CD14-positive monocyte (primary cell): ENCODE measurements at regions not wholly inside any gene's neighbourhood (a gene's known extent, or its start where the extent isn't known, plus 50 kb on each side); places are given as distances from the start of the nearest gene placed in this dataset.
A peak's percentile ranks its signal among the peaks of the same experiment; 100 is the strongest.

ENCODE experiments used
- DNase-seq, 3 donors: peaks; one replicate each; pipeline ENCODE4 v3.0.0-alpha.2; 2011 to 2022
- H2AFZ ChIP-seq: 2 replicates; pipeline ENCODE4 v1.6.0; 2012; ENCODE audit warnings: mild to moderate bottlenecking, low read depth, low read length, inconsistent platforms; ENCODE audit not compliant: insufficient read depth, poor library complexity, severe bottlenecking
- H3K27ac ChIP-seq, 2 donors: 1 replicate in 1 of 2; 2 replicates in 1 of 2; pipeline ENCODE4 v1.5.1; 2012 to 2013; ENCODE audit warnings: low read length in 2 of 2, control low read depth in 1 of 2, inconsistent platforms in 1 of 2, low read depth in 1 of 2, mild to moderate bottlenecking in 1 of 2
- H3K27me3 ChIP-seq, 2 donors: one replicate each; pipeline versions ENCODE4 v1.6.0 to v1.6.1; 2011 to 2013; ENCODE audit warnings: low read length in 2 of 2; ENCODE audit not compliant: control insufficient read depth in 2 of 2, insufficient read depth in 2 of 2
- H3K36me3 ChIP-seq, 2 donors: replicated peaks in 1 of 2; 1 replicate in 1 of 2; 2 replicates in 1 of 2; pipeline versions ENCODE4 v1.5.1 to v1.6.1; 2012 to 2013; ENCODE audit warnings: low read length in 2 of 2, control low read depth in 1 of 2, inconsistent platforms in 1 of 2, mild to moderate bottlenecking in 1 of 2; ENCODE audit not compliant: insufficient read depth in 2 of 2, control insufficient read depth in 1 of 2
- H3K4me1 ChIP-seq, 2 donors: 1 replicate in 1 of 2; 2 replicates in 1 of 2; pipeline versions ENCODE4 v1.5.1 to v1.6.1; 2012 to 2013; ENCODE audit warnings: low read length in 2 of 2, control low read depth in 1 of 2, inconsistent platforms in 1 of 2, mild to moderate bottlenecking in 1 of 2, moderate library complexity in 1 of 2; ENCODE audit not compliant: insufficient read depth in 2 of 2, control insufficient read depth in 1 of 2
- H3K4me2 ChIP-seq: replicated peaks from 2 replicates; pipeline ENCODE3; 2012; ENCODE audit warnings: low read length, moderate library complexity, mild to moderate bottlenecking; ENCODE audit not compliant: poor library complexity, severe bottlenecking; ENCODE audit errors: extremely low read depth
- H3K4me3 ChIP-seq, 3 experiments: fragments of 200-600 bp in 1 of 3; sonication (generic) in 1 of 3; replicated peaks in 1 of 3; 1 replicate in 2 of 3; 2 replicates in 1 of 3; pipeline ENCODE4 v1.5.1; 2011 to 2013; ENCODE audit warnings: low read length in 3 of 3, mild to moderate bottlenecking in 3 of 3, control low read depth in 2 of 3, low read depth in 2 of 3, inconsistent platforms in 1 of 3, moderate library complexity in 1 of 3
- H3K79me2 ChIP-seq: 2 replicates; pipeline ENCODE4 v1.6.0; 2012; ENCODE audit warnings: mild to moderate bottlenecking, control low read depth, inconsistent platforms, low read length, moderate library complexity; ENCODE audit not compliant: insufficient read depth
- H3K9ac ChIP-seq: 2 replicates; pipeline ENCODE4 v1.6.0; 2017; ENCODE audit warnings: low read length, mild to moderate bottlenecking; ENCODE audit not compliant: insufficient read depth, poor library complexity, severe bottlenecking
- H3K9me3 ChIP-seq, 2 donors: replicated peaks in 1 of 2; 1 replicate in 1 of 2; 2 replicates in 1 of 2; pipeline versions ENCODE4 v1.5.1 to v1.6.1; 2012 to 2013; ENCODE audit warnings: low read length in 2 of 2, control low read depth in 1 of 2; ENCODE audit not compliant: control insufficient read depth in 1 of 2, insufficient read depth in 1 of 2
- H4K20me1 ChIP-seq: 2 replicates; pipeline ENCODE4 v1.6.0; 2012; ENCODE audit warnings: mild to moderate bottlenecking, low read length, control low read depth, moderate library complexity; ENCODE audit not compliant: insufficient read depth
- H3K27ac Mint-ChIP-seq, 7 donors: one replicate each; pipeline ENCODE4 v1.8.0; 2020; ENCODE audit warnings: mild to moderate bottlenecking in 7 of 7, mixed read lengths in 7 of 7, moderate library complexity in 6 of 7, inconsistent platforms in 2 of 7
- H3K27me3 Mint-ChIP-seq, 3 donors: one replicate each; pipeline ENCODE4 v1.8.0; 2021 to 2022; ENCODE audit warnings: low read depth in 3 of 3, mild to moderate bottlenecking in 3 of 3, mixed read lengths in 3 of 3, moderate library complexity in 3 of 3, inconsistent platforms in 1 of 3
- H3K36me3 Mint-ChIP-seq, 2 donors: one replicate each; pipeline ENCODE4 v1.8.0; 2020; ENCODE audit warnings: mixed read lengths in 2 of 2, inconsistent platforms in 1 of 2, mild to moderate bottlenecking in 1 of 2
- H3K4me1 Mint-ChIP-seq: one replicate; pipeline ENCODE4 v1.8.0; 2020; ENCODE audit warnings: mild to moderate bottlenecking, mixed read lengths
- H3K4me3 Mint-ChIP-seq, 2 donors: one replicate each; pipeline ENCODE4 v1.8.0; 2020; ENCODE audit warnings: mild to moderate bottlenecking in 2 of 2, mixed read lengths in 2 of 2, moderate library complexity in 1 of 2
- H3K9me3 Mint-ChIP-seq, 7 donors: one replicate each; pipeline ENCODE4 v1.8.0; 2020 to 2022; ENCODE audit warnings: mixed read lengths in 7 of 7, mild to moderate bottlenecking in 6 of 7, moderate library complexity in 6 of 7, inconsistent platforms in 2 of 7
- CTCF ChIP-seq: fragments of 200-600 bp; IDR thresholded peaks from one replicate; pipeline ENCODE4 v1.8.0; 2022; ENCODE audit warnings: antibody characterized with exemption, mild to moderate bottlenecking
- WGBS: methylation state at CpG from one replicate; pipeline ENCODE4 v1.1.5; 2013; ENCODE audit warnings: missing lambda C conversion rate; ENCODE audit not compliant: insufficient coverage; 5-methylcytosine and 5-hydroxymethylcytosine counted together
- intact Hi-C, 2 donors: fragments of 100-400 bp; cut with micrococcal nuclease; formaldehyde crosslinking; loops; one replicate each; pipeline versions ENCODE4 v1.15.0 to v1.15.1; 2023

- Mint-ChIP-seq H3K4me3 (no peak overlapping the region), H3K36me3 (no peaks in the 10 kb centered on the region), H3K27me3 (peaks cover 4 to 12% (median 5%) of the 10 kb centered on the region in 3 donors), H3K4me1 (peaks cover 3% of the 10 kb centered on the region), H3K9me3 (peaks cover 0 to 15% (median 8%) of the 10 kb centered on the region in 7 donors), H3K27ac (no peak overlapping the region)
- Histone ChIP-seq H3K4me2 (no peak overlapping the region), H2AFZ (no peak overlapping the region), H3K27me3 (no peaks in the 10 kb centered on the region), H3K9me3 (no peaks in the 10 kb centered on the region), H3K79me2 (no peaks in the 10 kb centered on the region), H4K20me1 (no peaks in the 10 kb centered on the region), H3K36me3 (no peaks in the 10 kb centered on the region), H3K4me3 (no peak overlapping the region), H3K9ac (no peak overlapping the region), H3K27ac (no peak overlapping the region), H3K4me1 (no peaks in the 10 kb centered on the region)
- peak; percentile 85 for TF ChIP-seq CTCF
- intact Hi-C loops, result loop anchor here in 1 of 2 donors (5.0 to 10.0 kb wide), 3 partner anchors 292 to 912 kb away; no protein-coding TSS in a partner anchor
- WGBS, result 6% methylated on average over 7 of the region's 8 CpGs
- DNase-seq, result peak; percentile 49 to 66 (median 59)
Observed at GRCh38 chr1:29793101-29793546, 556.8 kb downstream of the PTPRU start.

GRCh38 chr1:29789910-29790247 is 553.6 kb downstream of the PTPRU start:
- H3K36me3 ChIP-seq, result no peaks in the 10 kb centered on the region
- no peaks in the 10 kb centered on the region for H3K9me3 ChIP-seq
- H3K4me1 ChIP-seq, result no peaks in the 10 kb centered on the region
- H3K79me2 ChIP-seq, result no peaks in the 10 kb centered on the region
- WGBS, result 75% methylated on average over 6 of the region's 6 CpGs
- no peak overlapping the region for H2AFZ ChIP-seq
- no peak overlapping the region for H3K27ac ChIP-seq
- Mint-ChIP-seq H3K4me3 (no peak overlapping the region), H3K27ac (no peak overlapping the region), H3K4me1 (peaks cover 3% of the 10 kb centered on the region), H3K27me3 (peaks cover 5 to 18% (median 7%) of the 10 kb centered on the region in 3 donors), H3K9me3 (peaks cover 0 to under 1% (median 0%) of the 10 kb centered on the region in 7 donors), H3K36me3 (no peaks in the 10 kb centered on the region)
- H3K4me2 ChIP-seq, result no peak overlapping the region
- no peaks in the 10 kb centered on the region for H3K27me3 ChIP-seq
- no peaks in the 10 kb centered on the region for H4K20me1 ChIP-seq
- intact Hi-C loops, result loop anchor here in 1 of 2 donors (5.0 to 10.0 kb wide), 3 partner anchors 295 to 915 kb away; no protein-coding TSS in a partner anchor
- no peak overlapping the region for H3K4me3 ChIP-seq
- no peak overlapping the region for H3K9ac ChIP-seq
- no peak for DNase-seq
- no peak for TF ChIP-seq CTCF
